Trophoblast cell (in vitro differentiated cells and primary cell): ENCODE measurements at regions not wholly inside any gene's neighbourhood (a gene's known extent, or its start where the extent isn't known, plus 50 kb on each side); places are given as distances from the start of the nearest gene placed in this dataset.

Experiments used
- DNase-seq, 2 donors: peaks; one replicate each; pipeline ENCODE4 v3.0.0-alpha.2; 2016
- H2AFZ ChIP-seq: 2 replicates; pipeline ENCODE4 v1.6.1; 2013; ENCODE audit warnings: low read length, moderate library complexity, mild to moderate bottlenecking; ENCODE audit not compliant: insufficient read depth, poor library complexity
- H2AK5ac ChIP-seq: 2 replicates; pipeline ENCODE4 v1.6.1; 2013; ENCODE audit warnings: mild to moderate bottlenecking, low read length
- H2BK120ac ChIP-seq: 2 replicates; pipeline ENCODE4 v1.6.1; 2013; ENCODE audit warnings: low read length, mild to moderate bottlenecking, moderate library complexity; ENCODE audit not compliant: insufficient read depth, poor library complexity
- H2BK12ac ChIP-seq: 2 replicates; pipeline ENCODE4 v1.6.1; 2013; ENCODE audit warnings: mild to moderate bottlenecking, low read length, moderate library complexity
- H2BK5ac ChIP-seq: 2 replicates; pipeline ENCODE4 v1.6.1; 2013; ENCODE audit warnings: low read length, low read depth, moderate library complexity, mild to moderate bottlenecking; ENCODE audit not compliant: poor library complexity
- H3K14ac ChIP-seq: 2 replicates; pipeline ENCODE4 v1.6.1; 2013; ENCODE audit warnings: mild to moderate bottlenecking, low read length
- H3K18ac ChIP-seq: 2 replicates; pipeline ENCODE4 v1.6.1; 2013; ENCODE audit warnings: mild to moderate bottlenecking, low read length
- H3K23ac ChIP-seq: 2 replicates; pipeline ENCODE4 v1.6.1; 2013; ENCODE audit warnings: low read length
- H3K27ac ChIP-seq: 2 replicates; pipeline ENCODE4 v1.5.1; 2013; ENCODE audit warnings: low read depth, mild to moderate bottlenecking, inconsistent platforms, low read length, moderate library complexity
- H3K27me3 ChIP-seq: 2 replicates; pipeline ENCODE4 v1.6.1; 2013; ENCODE audit warnings: inconsistent platforms, mild to moderate bottlenecking, low read length, moderate library complexity; ENCODE audit not compliant: insufficient read depth
- H3K36me3 ChIP-seq, 2 experiments: 1 replicate in 1 of 2; 2 replicates in 1 of 2; pipeline ENCODE4 v1.6.1; 2013; ENCODE audit warnings: low read length in 2 of 2, mild to moderate bottlenecking in 2 of 2, moderate library complexity in 1 of 2; ENCODE audit not compliant: insufficient read depth in 2 of 2, control insufficient read depth in 1 of 2
- H3K4ac ChIP-seq: 2 replicates; pipeline ENCODE4 v1.6.1; 2013; ENCODE audit warnings: low read depth, mild to moderate bottlenecking, low read length, moderate library complexity
- H3K4me1 ChIP-seq, 2 experiments: 1 replicate in 1 of 2; 2 replicates in 1 of 2; pipeline ENCODE4 v1.6.1; 2013; ENCODE audit warnings: low read length in 2 of 2, mild to moderate bottlenecking in 2 of 2, moderate library complexity in 1 of 2; ENCODE audit not compliant: insufficient read depth in 2 of 2, control insufficient read depth in 1 of 2
- H3K4me2 ChIP-seq: 2 replicates; pipeline ENCODE4 v1.6.1; 2013; ENCODE audit warnings: inconsistent platforms, mild to moderate bottlenecking, low read length, moderate library complexity
- H3K4me3 ChIP-seq: 2 replicates; pipeline ENCODE4 v1.5.1; 2013; ENCODE audit warnings: mild to moderate bottlenecking, low read depth, low read length, inconsistent platforms
- H3K79me1 ChIP-seq: one replicate; pipeline ENCODE4 v1.6.1; 2013; ENCODE audit warnings: low read length
- H3K79me2 ChIP-seq: 2 replicates; pipeline ENCODE4 v1.6.1; 2013; ENCODE audit warnings: low read length, mild to moderate bottlenecking; ENCODE audit not compliant: control insufficient read depth, insufficient read depth, poor library complexity
- H3K9ac ChIP-seq: 2 replicates; pipeline ENCODE4 v1.6.1; 2013; ENCODE audit warnings: mild to moderate bottlenecking, low read length
- H3K9me3 ChIP-seq: 2 replicates; pipeline ENCODE4 v1.6.1; 2013; ENCODE audit warnings: low read depth, mild to moderate bottlenecking, control low read depth, inconsistent platforms, low read length; ENCODE audit not compliant: insufficient read depth
- H4K12ac ChIP-seq: 2 replicates; pipeline ENCODE4 v1.6.1; 2013; ENCODE audit warnings: low read depth, mild to moderate bottlenecking, low read length, moderate library complexity
- H4K8ac ChIP-seq: 2 replicates; pipeline ENCODE4 v1.6.1; 2013; ENCODE audit warnings: low read depth, mild to moderate bottlenecking, low read length, moderate library complexity
- H4K91ac ChIP-seq: one replicate; pipeline ENCODE4 v1.6.1; 2013; ENCODE audit warnings: low read depth, mild to moderate bottlenecking, low read length, moderate library complexity
- WGBS: extraction: QIAGEN DNeasy Blood & Tissue Kit; methylation state at CpG from one replicate; pipeline ENCODE4 v1.1.7; 2013; ENCODE audit warnings: missing lambda C conversion rate; ENCODE audit not compliant: insufficient read length, insufficient coverage; ENCODE audit errors: extremely low coverage; 5-methylcytosine and 5-hydroxymethylcytosine counted together

- no peak overlapping the region for H2AFZ ChIP-seq
- H3K4me3 ChIP-seq: no peak overlapping the region
- H3K9ac ChIP-seq: no peak overlapping the region
- H4K8ac ChIP-seq: no peak overlapping the region
- H3K9me3 ChIP-seq: peaks cover 1% of the 10 kb centered on the region
- H3K14ac ChIP-seq: no peak overlapping the region
- H2AK5ac ChIP-seq: no peak overlapping the region
- no peak overlapping the region for H2BK120ac ChIP-seq
- no peak overlapping the region for H2BK12ac ChIP-seq
- no peak overlapping the region for H3K23ac ChIP-seq
- no peak overlapping the region for H3K18ac ChIP-seq
- no peaks in the 10 kb centered on the region for H3K36me3 ChIP-seq
- H4K12ac ChIP-seq: no peak overlapping the region
- H4K91ac ChIP-seq: no peak overlapping the region
- H3K4ac ChIP-seq: no peak overlapping the region
- no peaks in the 10 kb centered on the region for H3K27me3 ChIP-seq
- H3K27ac ChIP-seq: no peak overlapping the region
- no peak for DNase-seq
- WGBS: no CpG with 5 or more reads among the region's 3 CpGs
- H3K79me1 ChIP-seq: no peaks in the 10 kb centered on the region
- peaks cover 0 to 5% of the 10 kb centered on the region in 2 experiments for H3K4me1 ChIP-seq
- H3K79me2 ChIP-seq: no peaks in the 10 kb centered on the region
- no peak overlapping the region for H3K4me2 ChIP-seq
- H2BK5ac ChIP-seq: no peak overlapping the region
Observed at GRCh38 chr3:59185591-59186369, 136.0 kb upstream of the CFAP20DC start.

GRCh38 chr3:59180006-59180405 lies 130.2 kb upstream of the CFAP20DC start:
- H3K4me1 ChIP-seq: no peaks in the 10 kb centered on the region
- H3K14ac ChIP-seq: no peak overlapping the region
- no peaks in the 10 kb centered on the region for H3K27me3 ChIP-seq
- no peak overlapping the region for H3K9ac ChIP-seq
- no peak overlapping the region for H3K4me2 ChIP-seq
- H3K23ac ChIP-seq: no peak overlapping the region
- no peaks in the 10 kb centered on the region for H3K36me3 ChIP-seq
- no peak overlapping the region for H3K4me3 ChIP-seq
- H4K91ac ChIP-seq: no peak overlapping the region
- no peak overlapping the region for H2AK5ac ChIP-seq
- no peak overlapping the region for H2BK120ac ChIP-seq
- H4K12ac ChIP-seq: no peak overlapping the region
- no peak overlapping the region for H3K4ac ChIP-seq
- no peaks in the 10 kb centered on the region for H3K79me2 ChIP-seq
- no peaks in the 10 kb centered on the region for H3K9me3 ChIP-seq
- no peak overlapping the region for H3K27ac ChIP-seq
- H2AFZ ChIP-seq: no peak overlapping the region
- DNase-seq: no peak
- no peak overlapping the region for H4K8ac ChIP-seq
- H3K79me1 ChIP-seq: no peaks in the 10 kb centered on the region
- no CpG with 5 or more reads among the region's 3 CpGs for WGBS
- no peak overlapping the region for H3K18ac ChIP-seq
- no peak overlapping the region for H2BK12ac ChIP-seq
- no peak overlapping the region for H2BK5ac ChIP-seq

GRCh38 chr3:59178698-59179097 lies 128.9 kb upstream of the CFAP20DC start:
- H4K91ac ChIP-seq: no peak overlapping the region
- H4K8ac ChIP-seq: no peak overlapping the region
- no peak overlapping the region for H2BK12ac ChIP-seq
- no peak overlapping the region for H2AK5ac ChIP-seq
- H3K14ac ChIP-seq: no peak overlapping the region
- no peak overlapping the region for H3K18ac ChIP-seq
- H3K4ac ChIP-seq: no peak overlapping the region
- H3K9ac ChIP-seq: no peak overlapping the region
- no peak overlapping the region for H3K4me3 ChIP-seq
- H3K4me2 ChIP-seq: no peak overlapping the region
- no peaks in the 10 kb centered on the region for H3K79me1 ChIP-seq
- DNase-seq: no peak
- H2BK5ac ChIP-seq: no peak overlapping the region
- no peaks in the 10 kb centered on the region for H3K4me1 ChIP-seq
- H4K12ac ChIP-seq: no peak overlapping the region
- no peak overlapping the region for H2BK120ac ChIP-seq
- H3K79me2 ChIP-seq: no peaks in the 10 kb centered on the region
- no peak overlapping the region for H3K23ac ChIP-seq
- H2AFZ ChIP-seq: no peak overlapping the region
- no peaks in the 10 kb centered on the region for H3K27me3 ChIP-seq
- H3K9me3 ChIP-seq: no peaks in the 10 kb centered on the region
- no peak overlapping the region for H3K27ac ChIP-seq
- H3K36me3 ChIP-seq: no peaks in the 10 kb centered on the region

GRCh38 chr3:59171491-59171890 lies 121.7 kb upstream of the CFAP20DC start:
- Histone ChIP-seq H3K4ac (no peak overlapping the region), H4K91ac (no peak overlapping the region), H2BK120ac (no peak overlapping the region), H4K12ac (no peak overlapping the region), H3K23ac (no peak overlapping the region), H2BK12ac (no peak overlapping the region), H3K79me1 (no peaks in the 10 kb centered on the region), H3K79me2 (no peaks in the 10 kb centered on the region), H3K27ac (no peak overlapping the region), H3K4me1 (no peaks in the 10 kb centered on the region), H2AFZ (no peak overlapping the region), H3K9me3 (no peaks in the 10 kb centered on the region), H3K4me3 (no peak overlapping the region), H3K18ac (no peak overlapping the region), H3K27me3 (no peaks in the 10 kb centered on the region), H4K8ac (no peak overlapping the region), H3K36me3 (no peaks in the 10 kb centered on the region), H2BK5ac (no peak overlapping the region), H3K9ac (no peak overlapping the region), H3K4me2 (no peak overlapping the region), H3K14ac (no peak overlapping the region), H2AK5ac (no peak overlapping the region)
- WGBS: no CpG with 5 or more reads among the region's 1 CpG
- no peak for DNase-seq
